ENCODE measurements at regions not wholly inside any gene's neighbourhood (a gene's known extent, or its start where the extent isn't known, plus 50 kb on each side); places are given as distances from the start of the nearest gene placed in this dataset.

DNA sequence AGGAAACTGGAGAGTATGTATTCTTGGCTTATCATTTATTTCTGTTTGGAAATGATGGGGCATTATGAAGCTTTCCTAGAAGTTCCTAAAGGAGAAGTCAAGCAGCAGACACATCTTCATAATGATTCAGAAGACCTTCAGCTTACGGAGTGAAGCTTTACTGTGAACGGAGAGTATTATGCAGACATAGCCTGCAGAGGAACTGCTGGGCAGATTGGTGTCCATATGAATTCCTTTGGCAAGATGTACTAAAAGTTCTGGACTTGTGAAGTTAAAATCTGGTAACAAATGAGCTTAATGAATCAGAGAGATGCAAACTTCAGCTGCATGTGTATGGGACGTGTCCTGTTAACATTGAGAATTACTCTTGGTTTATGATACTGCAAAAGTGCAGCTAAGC is 60.1 kb downstream of the NABP1 start:
- no peaks in the 10 kb centered on the region for H3K36me3 ChIP-seq (replicated peaks)
- H3K27me3 ChIP-seq (ENCODE audit: low read depth) = no peaks in the 10 kb centered on the region
- H3K4me3 ChIP-seq = no peak overlapping the region
- H3K9me3 ChIP-seq = no peaks in the 10 kb centered on the region
- DNase-seq (ENCODE audit: low spot score in 2 of 2) = no peak
- in situ Hi-C loops (cut with MboI; ENCODE audit: low sequenced_read_pairs) = no loop called here
- no peaks in the 10 kb centered on the region for H3K4me1 ChIP-seq

DNA sequence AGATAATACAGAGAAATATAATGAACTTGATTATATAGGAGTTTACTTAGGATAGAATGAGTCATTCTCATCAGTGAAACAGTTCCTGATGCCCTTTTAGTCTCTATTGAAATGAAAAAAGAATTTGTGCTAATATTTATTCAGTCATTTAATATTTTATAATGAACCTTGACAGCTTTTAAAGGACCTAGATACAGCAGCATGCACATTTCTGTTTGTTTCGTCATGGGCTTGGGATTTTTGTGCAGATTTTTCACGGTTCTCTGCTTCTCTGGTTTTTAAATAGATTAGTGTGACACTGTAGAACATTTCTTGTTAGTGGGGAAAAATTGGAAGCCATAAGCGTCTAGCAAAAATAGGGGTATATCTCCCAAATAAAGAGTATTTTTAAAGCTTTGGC is 60.7 kb downstream of the NABP1 start:
- no peak for DNase-seq (ENCODE audit: low spot score in 2 of 2)
- Histone ChIP-seq H3K9me3 (no peaks in the 10 kb centered on the region), H3K4me3 (no peak overlapping the region), H3K4me1 (no peaks in the 10 kb centered on the region), H3K27me3 (ENCODE audit: low read depth) (no peaks in the 10 kb centered on the region), H3K36me3 (replicated peaks) (no peaks in the 10 kb centered on the region)
- in situ Hi-C loops (cut with MboI; ENCODE audit: low sequenced_read_pairs) = no loop called here

DNA sequence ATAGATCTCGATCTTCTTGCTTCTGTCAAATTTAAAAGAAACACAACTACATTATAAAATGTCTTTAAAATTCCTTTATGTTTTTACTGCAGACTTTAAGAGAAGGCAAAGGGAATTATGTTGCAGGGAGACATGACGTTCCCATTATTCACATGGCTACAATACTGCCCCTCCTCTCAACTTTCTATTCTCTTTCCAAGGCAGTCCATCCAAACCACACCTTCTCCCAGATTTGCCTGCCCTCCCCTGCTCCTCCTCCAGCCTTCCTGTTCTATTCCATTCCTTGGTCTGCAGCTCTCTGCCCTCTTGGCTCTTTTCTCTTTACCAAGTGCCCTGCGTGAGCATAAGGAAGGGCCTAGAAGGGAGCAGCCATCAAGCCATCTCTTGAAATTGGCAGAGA is 61.3 kb downstream of the NABP1 start:
- Histone ChIP-seq H3K36me3 (replicated peaks) (no peaks in the 10 kb centered on the region), H3K9me3 (no peaks in the 10 kb centered on the region), H3K4me1 (no peaks in the 10 kb centered on the region), H3K4me3 (no peak overlapping the region), H3K27me3 (ENCODE audit: low read depth) (no peaks in the 10 kb centered on the region)
- no peak for DNase-seq (ENCODE audit: low spot score in 2 of 2)
- in situ Hi-C loops (cut with MboI; ENCODE audit: low sequenced_read_pairs) = no loop called here

DNA sequence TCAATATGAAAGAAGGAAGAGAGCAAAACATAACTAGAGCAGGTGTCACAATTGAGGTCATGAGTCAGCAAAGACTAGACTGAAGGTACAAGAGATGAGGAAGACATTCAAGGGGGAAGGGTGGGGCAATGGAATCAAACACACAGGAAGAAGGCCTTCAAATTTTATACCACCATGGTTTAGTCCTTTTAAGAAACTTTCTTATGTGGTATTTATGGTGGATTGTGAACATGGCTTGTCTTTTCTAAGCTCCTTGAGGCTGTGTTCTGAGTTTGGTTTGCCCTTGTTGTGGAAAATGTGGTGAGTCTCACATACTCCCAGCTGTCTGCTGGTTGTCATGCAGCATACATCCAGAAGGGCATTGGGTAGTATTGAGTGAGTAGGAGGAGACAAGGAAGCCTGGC is 62.1 kb downstream of the NABP1 start:
- in situ Hi-C loops (cut with MboI; ENCODE audit: low sequenced_read_pairs) = no loop called here
- Histone ChIP-seq H3K9me3 (no peaks in the 10 kb centered on the region), H3K27me3 (ENCODE audit: low read depth) (no peaks in the 10 kb centered on the region), H3K36me3 (replicated peaks) (no peaks in the 10 kb centered on the region), H3K4me1 (no peaks in the 10 kb centered on the region), H3K4me3 (no peak overlapping the region)
- no peak for DNase-seq (ENCODE audit: low spot score in 2 of 2)

DNA sequence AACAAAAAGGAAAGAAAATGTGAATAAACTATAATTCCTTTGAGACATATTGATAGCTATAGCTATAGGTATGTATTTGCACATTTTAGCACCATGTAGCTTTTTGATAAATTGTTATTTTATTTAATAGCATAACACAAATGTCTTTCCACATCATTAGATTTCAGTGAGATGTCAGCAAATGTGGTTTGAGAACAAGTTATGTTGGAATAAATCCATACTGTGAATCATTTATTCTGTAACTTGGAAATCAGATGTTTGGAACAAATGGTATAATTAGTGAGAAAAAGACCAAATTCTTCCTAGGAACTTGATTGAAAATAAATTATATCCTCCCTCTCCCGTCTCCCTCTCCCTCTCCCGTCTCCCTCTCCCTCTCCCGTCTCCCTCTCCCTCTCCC is 62.8 kb downstream of the NABP1 start:
- no peaks in the 10 kb centered on the region for H3K27me3 ChIP-seq (ENCODE audit: low read depth)
- no peak for DNase-seq (ENCODE audit: low spot score in 2 of 2)
- no peak overlapping the region for H3K4me3 ChIP-seq
- in situ Hi-C loops (cut with MboI; ENCODE audit: low sequenced_read_pairs) = no loop called here
- H3K4me1 ChIP-seq = no peaks in the 10 kb centered on the region
- no peaks in the 10 kb centered on the region for H3K9me3 ChIP-seq
- no peaks in the 10 kb centered on the region for H3K36me3 ChIP-seq (replicated peaks)

DNA sequence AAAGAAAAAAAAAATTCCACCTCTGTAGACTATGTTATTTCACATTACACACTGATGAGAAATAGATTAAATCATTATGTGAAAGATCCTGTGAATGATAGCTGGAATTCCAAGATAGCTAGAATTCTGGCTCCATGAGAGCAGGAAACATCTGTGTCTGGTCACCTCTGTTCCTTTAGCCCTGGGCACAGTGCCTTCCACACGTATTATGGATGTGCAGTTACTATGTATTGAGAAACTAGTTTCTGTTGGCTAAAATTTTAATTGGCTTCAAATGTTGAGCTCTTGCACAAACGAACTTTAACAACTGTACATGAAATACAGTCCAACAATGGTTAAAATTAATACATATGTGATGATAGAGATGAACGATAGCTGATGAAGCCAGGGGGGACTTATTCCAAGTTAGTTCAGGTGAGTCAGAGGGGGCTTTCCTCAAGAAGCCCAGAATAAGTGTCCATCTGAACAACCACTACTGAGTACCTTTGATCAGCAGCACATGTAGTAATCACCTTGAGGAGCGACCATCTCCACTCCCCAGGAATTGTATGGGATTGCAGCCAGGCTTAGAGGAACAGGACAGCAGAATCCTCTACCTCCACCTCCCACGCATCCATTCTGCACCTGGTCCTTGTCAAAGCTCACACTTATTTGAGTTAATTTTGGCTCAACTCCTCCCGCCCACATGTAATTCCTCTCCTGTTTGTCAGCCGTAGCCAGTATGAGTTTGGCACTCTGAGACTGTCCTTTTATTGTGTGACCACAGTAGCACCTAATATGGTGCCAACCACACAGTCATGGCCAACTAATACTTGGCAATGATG is 68.6 kb downstream of the NABP1 start:
- no peak for DNase-seq (ENCODE audit: low spot score in 2 of 2)
- in situ Hi-C loops (cut with MboI; ENCODE audit: low sequenced_read_pairs) = no loop called here
- Histone ChIP-seq H3K36me3 (replicated peaks) (no peaks in the 10 kb centered on the region), H3K27me3 (ENCODE audit: low read depth) (no peaks in the 10 kb centered on the region), H3K4me3 (no peak overlapping the region), H3K9me3 (no peaks in the 10 kb centered on the region), H3K4me1 (no peaks in the 10 kb centered on the region)

DNA sequence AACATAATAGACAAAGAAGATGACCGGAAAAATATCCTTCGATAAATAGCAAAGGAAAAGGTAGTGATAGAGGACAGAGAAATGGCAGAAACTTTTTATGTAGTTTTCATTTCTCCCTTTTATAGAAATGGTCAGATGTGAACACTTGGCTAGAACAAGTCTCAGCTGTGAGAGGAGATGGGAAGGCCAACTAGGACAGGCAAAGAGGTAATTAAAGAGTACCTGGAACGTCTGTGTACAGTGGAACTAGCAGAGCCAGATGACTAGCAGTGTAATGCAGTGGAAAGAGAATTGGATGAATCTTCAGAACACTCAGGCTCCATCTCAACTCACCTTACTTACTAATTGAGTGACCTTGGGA is 69.2 kb downstream of the NABP1 start:
- no peak for DNase-seq (ENCODE audit: low spot score in 2 of 2)
- no peaks in the 10 kb centered on the region for H3K36me3 ChIP-seq (replicated peaks)
- H3K4me1 ChIP-seq = no peaks in the 10 kb centered on the region
- no peak overlapping the region for H3K4me3 ChIP-seq
- in situ Hi-C loops (cut with MboI; ENCODE audit: low sequenced_read_pairs) = no loop called here
- no peaks in the 10 kb centered on the region for H3K9me3 ChIP-seq
- no peaks in the 10 kb centered on the region for H3K27me3 ChIP-seq (ENCODE audit: low read depth)

DNA sequence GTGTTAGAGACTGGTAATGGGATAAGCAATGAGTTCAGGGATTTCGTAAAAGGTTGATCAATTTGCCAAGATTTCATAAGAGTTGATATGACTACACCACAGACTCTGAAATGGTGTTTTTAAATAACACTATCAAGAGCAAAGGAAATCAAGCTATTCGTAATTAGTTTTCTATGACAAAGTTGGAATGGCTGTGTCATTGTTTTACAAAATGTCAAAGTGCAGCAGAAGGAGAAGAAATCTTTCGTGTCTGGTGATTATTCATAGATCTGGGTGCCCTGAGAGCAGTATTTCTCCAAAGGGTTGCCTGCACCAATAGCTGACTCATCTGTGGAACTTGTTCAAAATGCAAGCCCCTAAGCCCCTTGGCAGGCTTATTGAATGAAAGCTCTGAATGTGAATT is 70.1 kb downstream of the NABP1 start:
- in situ Hi-C loops (cut with MboI; ENCODE audit: low sequenced_read_pairs) = no loop called here
- no peak for DNase-seq (ENCODE audit: low spot score in 2 of 2)

DNA sequence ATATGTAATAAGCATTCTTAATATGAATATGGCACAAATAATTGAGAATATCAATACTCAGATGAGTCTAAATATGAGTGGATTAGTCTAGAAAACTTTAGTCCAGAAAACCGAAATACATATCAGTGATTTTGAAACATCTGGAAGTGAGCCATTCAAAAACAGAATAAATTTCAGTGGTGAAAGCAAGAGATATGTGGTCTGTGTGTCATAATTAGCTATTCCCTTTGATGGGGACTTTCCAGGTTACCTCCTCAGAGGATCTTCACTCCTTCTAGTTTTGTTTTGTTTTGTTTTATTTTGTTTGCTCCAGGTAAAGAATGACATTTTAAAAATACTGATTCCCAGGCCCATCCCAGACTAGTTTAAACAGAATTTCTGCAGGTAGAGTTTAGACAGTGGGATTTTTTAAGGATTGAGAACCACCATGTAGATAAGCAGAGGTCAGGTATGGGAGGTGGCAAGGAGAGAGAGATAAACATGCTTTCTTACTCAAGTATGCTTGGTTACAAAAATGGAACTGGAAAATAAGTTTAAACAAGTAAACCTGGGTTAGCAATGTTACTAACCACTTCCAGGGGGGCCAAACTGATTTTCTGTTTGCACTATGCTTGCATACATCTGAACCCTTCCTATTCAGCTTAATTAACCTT is 70.7 kb downstream of the NABP1 start:
- in situ Hi-C loops (cut with MboI; ENCODE audit: low sequenced_read_pairs) = no loop called here
- no peak for DNase-seq (ENCODE audit: low spot score in 2 of 2)
- H3K9me3 ChIP-seq = no peaks in the 10 kb centered on the region
- no peaks in the 10 kb centered on the region for H3K27me3 ChIP-seq (ENCODE audit: low read depth)
- H3K36me3 ChIP-seq (replicated peaks) = no peaks in the 10 kb centered on the region
- no peaks in the 10 kb centered on the region for H3K4me1 ChIP-seq
- no peak overlapping the region for H3K4me3 ChIP-seq

More for the DNA sequence above, 70.1 kb downstream of the NABP1 start:
- H3K9me3 ChIP-seq = no peaks in the 10 kb centered on the region
- no peaks in the 10 kb centered on the region for H3K36me3 ChIP-seq (replicated peaks)
- H3K4me1 ChIP-seq = no peaks in the 10 kb centered on the region
- H3K27me3 ChIP-seq (ENCODE audit: low read depth) = no peaks in the 10 kb centered on the region
- no peak overlapping the region for H3K4me3 ChIP-seq

DNA sequence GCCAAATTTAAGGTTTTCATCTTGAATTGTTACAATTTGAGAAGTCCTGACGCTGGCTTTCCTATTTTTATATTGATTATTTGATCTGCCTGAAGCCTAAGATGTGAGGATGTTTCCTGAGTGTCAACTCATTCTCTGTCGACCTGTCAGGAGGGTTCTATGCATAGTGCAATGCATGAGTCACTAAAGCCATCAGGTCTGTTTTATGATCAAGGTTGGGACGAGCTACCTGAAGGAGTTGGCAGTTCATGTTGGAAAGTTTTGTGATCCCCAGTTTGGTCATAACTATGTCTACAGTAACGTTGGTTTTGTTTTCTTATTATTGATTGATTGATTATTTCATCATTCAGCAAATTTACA is 71.2 kb downstream of the NABP1 start:
- no peak for DNase-seq (ENCODE audit: low spot score in 2 of 2)
- Histone ChIP-seq H3K4me1 (no peaks in the 10 kb centered on the region), H3K27me3 (ENCODE audit: low read depth) (no peaks in the 10 kb centered on the region), H3K36me3 (replicated peaks) (no peaks in the 10 kb centered on the region), H3K9me3 (no peaks in the 10 kb centered on the region), H3K4me3 (no peak overlapping the region)
- in situ Hi-C loops (cut with MboI; ENCODE audit: low sequenced_read_pairs) = no loop called here

DNA sequence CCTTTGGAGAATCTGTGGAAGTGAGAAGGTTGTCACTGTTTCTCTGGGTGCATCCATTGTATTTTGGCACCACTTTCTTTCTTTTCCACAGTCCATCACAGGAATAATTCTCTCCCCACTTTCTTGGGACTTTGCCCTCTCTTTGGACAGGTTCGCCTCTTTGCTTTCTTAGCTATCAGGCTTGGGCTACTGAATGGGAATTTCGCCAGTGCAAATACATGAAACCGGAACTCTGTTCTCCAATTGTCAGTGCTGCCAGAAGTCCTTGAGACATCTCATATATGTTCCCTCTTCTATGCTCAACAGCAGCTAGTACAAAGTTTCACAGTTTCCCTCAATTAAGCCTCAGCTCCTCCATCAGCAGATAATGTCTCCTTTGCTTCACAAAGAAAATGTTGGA is 76.2 kb downstream of the NABP1 start:
- no peaks in the 10 kb centered on the region for H3K36me3 ChIP-seq (replicated peaks)
- no peaks in the 10 kb centered on the region for H3K9me3 ChIP-seq
- no peaks in the 10 kb centered on the region for H3K4me1 ChIP-seq
- no peak overlapping the region for H3K4me3 ChIP-seq
- no peak for DNase-seq (ENCODE audit: low spot score in 2 of 2)
- in situ Hi-C loops (cut with MboI; ENCODE audit: low sequenced_read_pairs) = no loop called here
- H3K27me3 ChIP-seq (ENCODE audit: low read depth) = no peaks in the 10 kb centered on the region

DNA sequence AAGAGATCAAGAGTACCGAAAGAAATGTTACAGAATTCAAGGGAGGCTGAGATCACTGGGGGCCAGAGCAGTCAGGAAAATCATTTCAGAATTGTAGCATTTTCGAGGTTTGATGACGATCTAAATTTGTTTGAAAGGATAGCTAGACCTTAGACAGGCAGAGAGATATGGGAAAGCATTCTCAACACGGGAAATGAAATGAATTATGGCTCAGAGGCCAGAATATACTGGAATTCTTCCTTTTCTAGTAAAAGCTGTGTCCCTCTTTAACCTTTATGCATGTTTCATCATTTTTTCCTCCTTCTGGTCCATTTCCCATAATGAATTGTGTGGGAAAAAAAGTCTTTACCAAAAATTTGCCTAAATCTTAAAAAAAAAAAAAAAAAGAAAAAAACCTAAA is 78.8 kb downstream of the NABP1 start:
- Histone ChIP-seq H3K9me3 (no peaks in the 10 kb centered on the region), H3K4me3 (no peak overlapping the region), H3K4me1 (no peaks in the 10 kb centered on the region), H3K36me3 (replicated peaks) (no peaks in the 10 kb centered on the region), H3K27me3 (ENCODE audit: low read depth) (no peaks in the 10 kb centered on the region)
- no peak for DNase-seq (ENCODE audit: low spot score in 2 of 2)
- in situ Hi-C loops (cut with MboI; ENCODE audit: low sequenced_read_pairs) = no loop called here

DNA sequence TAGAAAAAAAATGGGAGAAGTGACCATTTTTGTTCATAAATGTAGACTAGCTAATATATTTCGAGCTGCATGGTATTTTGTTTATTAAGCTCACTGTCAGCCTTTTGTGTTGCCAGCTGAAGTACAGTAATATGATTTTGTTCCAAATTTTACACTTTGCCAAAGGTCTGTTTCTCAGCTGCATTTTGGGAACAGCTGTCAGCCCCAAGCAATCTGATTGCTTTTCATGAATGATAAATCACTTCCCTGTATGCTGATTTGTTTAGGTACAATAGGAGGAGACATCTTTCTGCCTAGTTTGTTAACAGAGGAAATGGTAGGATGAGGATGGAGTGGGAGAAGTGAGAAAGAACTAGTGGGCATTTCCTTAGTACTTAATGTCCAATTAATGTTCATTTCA is 79.3 kb downstream of the NABP1 start:
- Histone ChIP-seq H3K27me3 (ENCODE audit: low read depth) (no peaks in the 10 kb centered on the region), H3K4me1 (no peaks in the 10 kb centered on the region), H3K4me3 (no peak overlapping the region), H3K9me3 (no peaks in the 10 kb centered on the region), H3K36me3 (replicated peaks) (no peaks in the 10 kb centered on the region)
- in situ Hi-C loops (cut with MboI; ENCODE audit: low sequenced_read_pairs) = no loop called here
- DNase-seq (ENCODE audit: low spot score in 2 of 2) = no peak

DNA sequence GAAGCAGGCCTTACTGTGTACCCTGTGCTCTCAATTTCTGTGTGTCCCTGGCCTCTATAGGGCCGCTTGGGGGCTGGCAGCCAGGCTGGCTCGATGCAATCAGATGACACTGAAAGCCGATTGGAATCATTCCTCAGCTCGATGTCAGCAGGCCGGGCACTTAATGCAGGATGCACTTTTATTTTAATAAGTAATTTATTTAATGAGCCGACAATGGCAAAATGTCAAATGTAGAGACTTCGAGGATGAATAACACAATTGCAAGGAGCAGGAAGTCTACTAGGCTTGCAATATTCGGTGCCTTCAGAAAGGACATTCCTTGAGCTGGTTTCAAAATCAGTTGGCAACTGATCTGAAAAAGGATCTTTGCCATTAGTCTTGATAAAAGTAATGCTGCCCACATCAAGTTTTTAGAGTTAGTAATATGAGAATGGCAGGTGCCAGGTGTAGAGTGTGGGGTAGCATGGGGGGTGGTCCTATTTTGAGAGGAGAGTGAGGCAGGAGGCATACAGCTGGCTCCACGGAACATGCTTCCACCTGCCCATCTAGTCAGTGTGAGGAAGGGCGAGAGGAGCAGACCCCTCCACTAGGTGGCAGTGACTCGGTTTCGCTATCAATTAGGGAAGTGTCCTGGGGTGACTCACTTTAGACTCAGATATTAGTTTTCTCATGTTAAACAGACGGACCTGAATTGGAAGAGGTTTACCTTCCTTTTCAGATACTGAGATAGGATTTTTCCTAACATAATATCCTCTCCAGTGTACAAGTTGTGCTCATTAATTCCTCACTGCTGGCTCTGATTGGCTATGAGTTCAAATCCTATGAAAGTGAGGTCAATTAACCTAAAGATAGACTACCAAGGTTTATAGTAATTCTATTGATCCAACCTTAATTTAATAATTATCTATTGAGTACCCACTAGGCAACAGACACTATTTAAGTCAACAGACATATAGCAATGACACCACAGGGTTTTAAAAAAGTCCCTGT is 80.9 kb downstream of the NABP1 start:
- peak; percentile 60 to 78 for DNase-seq (ENCODE audit: low spot score in 2 of 2)
- H3K27me3 ChIP-seq (ENCODE audit: low read depth) = no peaks in the 10 kb centered on the region
- H3K4me3 ChIP-seq = no peak overlapping the region
- in situ Hi-C loops (cut with MboI; ENCODE audit: low sequenced_read_pairs) = no loop called here
- H3K36me3 ChIP-seq (replicated peaks) = no peaks in the 10 kb centered on the region
- H3K9me3 ChIP-seq = no peaks in the 10 kb centered on the region
- H3K4me1 ChIP-seq = no peaks in the 10 kb centered on the region

Data from HAP-1 (cell line).